ENCODE measurements at regions not wholly inside any gene's neighbourhood (a gene's known extent, or its start where the extent isn't known, plus 50 kb on each side); places are given as distances from the start of the nearest gene placed in this dataset.

GRCh38 chr9:135256581-135257354 lies 169.3 kb downstream of the OLFM1 start (continued):
- no peak for TF ChIP-seq ZNF274 (IDR thresholded peaks at IDR 0.05; ENCODE audit: borderline replicate concordance, low read depth, low read length)

- BruUV-seq (replicated peaks): no TSS peak
- peaks cover 0 to 70% of the 10 kb centered on the region in 2 experiments; a peak in 2 of 5 replicates for H3K27me3 ChIP-seq (ENCODE audit: control insufficient read depth in 2 of 2, insufficient read depth in 2 of 2, low read length in 2 of 2)
- intact Hi-C loops (cut with micrococcal nuclease): no loop called here
These were observed 171.0 kb downstream of the OLFM1 start for GRCh38 chr9:135258461-135258860.

More at GRCh38 chr9:135258461-135258860, 171.0 kb downstream of the OLFM1 start:
- POLR2A ChIA-PET: no interaction called here
- Histone ChIP-seq H3K27ac (ENCODE audit: extremely low read depth, low read depth, low read length) (no peak overlapping the region), H3K4me2 (ENCODE audit: insufficient read depth, low read length) (no peak overlapping the region), H3K9me1 (ENCODE audit: control insufficient read depth, insufficient read depth, low read length) (no peaks in the 10 kb centered on the region), H3K9ac (ENCODE audit: insufficient read depth in 1 of 2, low read depth in 2 of 2, low read length in 2 of 2) (no peak overlapping the region), H3K79me2 (ENCODE audit: control insufficient read depth, insufficient read depth, low read length) (no peaks in the 10 kb centered on the region), H3K4me3 (no peak overlapping the region), H3K9me3 (replicated peaks; ENCODE audit: control insufficient read depth, insufficient read depth, low read depth, low read length) (no peaks in the 10 kb centered on the region), H3K36me3 (ENCODE audit: control insufficient read depth, insufficient read depth, low read length) (no peaks in the 10 kb centered on the region), H3K4me1 (replicated peaks in 1 of 2; ENCODE audit: control insufficient read depth in 2 of 2, insufficient read depth in 2 of 2, low read length in 2 of 2) (no peaks in the 10 kb centered on the region), H4K20me1 (replicated peaks; ENCODE audit: control insufficient read depth, insufficient read depth, low read length) (peaks cover 6% of the 10 kb centered on the region; the same call in 1 of the 2 replicates), H2AFZ (ENCODE audit: low read depth, low read length) (no peak overlapping the region)
- TF ChIP-seq, protein P1, sequence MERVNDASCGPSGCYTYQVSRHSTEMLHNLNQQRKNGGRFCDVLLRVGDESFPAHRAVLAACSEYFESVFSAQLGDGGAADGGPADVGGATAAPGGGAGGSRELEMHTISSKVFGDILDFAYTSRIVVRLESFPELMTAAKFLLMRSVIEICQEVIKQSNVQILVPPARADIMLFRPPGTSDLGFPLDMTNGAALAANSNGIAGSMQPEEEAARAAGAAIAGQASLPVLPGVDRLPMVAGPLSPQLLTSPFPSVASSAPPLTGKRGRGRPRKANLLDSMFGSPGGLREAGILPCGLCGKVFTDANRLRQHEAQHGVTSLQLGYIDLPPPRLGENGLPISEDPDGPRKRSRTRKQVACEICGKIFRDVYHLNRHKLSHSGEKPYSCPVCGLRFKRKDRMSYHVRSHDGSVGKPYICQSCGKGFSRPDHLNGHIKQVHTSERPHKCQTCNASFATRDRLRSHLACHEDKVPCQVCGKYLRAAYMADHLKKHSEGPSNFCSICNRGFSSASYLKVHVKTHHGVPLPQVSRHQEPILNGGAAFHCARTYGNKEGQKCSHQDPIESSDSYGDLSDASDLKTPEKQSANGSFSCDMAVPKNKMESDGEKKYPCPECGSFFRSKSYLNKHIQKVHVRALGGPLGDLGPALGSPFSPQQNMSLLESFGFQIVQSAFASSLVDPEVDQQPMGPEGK (CRISPR knock-in tag; IDR thresholded peaks at IDR 0.05; ENCODE audit: borderline replicate concordance): no peak
- TF ChIP-seq ZNF699 (CRISPR knock-in tag; IDR thresholded peaks at IDR 0.05; ENCODE audit: insufficient replicate concordance): no peak
- WGBS (ENCODE audit: insufficient coverage, low coverage, missing lambda C conversion rate): 7% methylated on average over 17 of the region's 23 CpGs
- ATAC-seq (no peak), FAIRE-seq (no peak), DNase-seq (ENCODE audit: extremely low read depth in 1 of 4, low spot score in 3 of 4) (no peak)
- in situ Hi-C loops (cut with MboI): no loop called here
- CTCF ChIA-PET (ENCODE audit: low intra/inter-chr PET ratio): no interaction called here

Measured in K562 (cell line).